Retinal pigment epithelial cell (primary cell): ENCODE measurements at regions not wholly inside any gene's neighbourhood (a gene's known extent, or its start where the extent isn't known, plus 50 kb on each side); places are given as distances from the start of the nearest gene placed in this dataset.

ENCODE experiments used
- DNase-seq: peaks from one replicate; pipeline ENCODE4 v3.0.0-alpha.2; 2010; ENCODE audit warnings: low read depth
- H3K4me3 ChIP-seq: 2 replicates; pipeline ENCODE4 v1.5.1; 2011; ENCODE audit warnings: mild to moderate bottlenecking, low read length, control low read depth, moderate library complexity
- CTCF ChIP-seq: conservative IDR thresholded peaks from 2 replicates; pipeline ENCODE4 v1.5.1; 2011; ENCODE audit warnings: low read depth, low read length, control low read depth, inconsistent platforms

- TF ChIP-seq CTCF = no peak
- no peak for DNase-seq
- no peak overlapping the region for H3K4me3 ChIP-seq
Observed at GRCh38 chr20:1831096-1831495, 64.1 kb upstream of the SIRPA start.

GRCh38 chr20:1830240-1830639, 65.0 kb upstream of the SIRPA start:
- H3K4me3 ChIP-seq = no peak overlapping the region
- no peak for TF ChIP-seq CTCF
- peak; percentile 94 for DNase-seq

GRCh38 chr20:1829531-1829930, 65.7 kb upstream of the SIRPA start:
- no peak overlapping the region for H3K4me3 ChIP-seq
- no peak for DNase-seq
- TF ChIP-seq CTCF = no peak

GRCh38 chr20:1828786-1829131, 66.4 kb upstream of the SIRPA start:
- no peak overlapping the region for H3K4me3 ChIP-seq
- no peak for DNase-seq
- no peak for TF ChIP-seq CTCF

- no peak overlapping the region for H3K4me3 ChIP-seq
- no peak for TF ChIP-seq CTCF
- DNase-seq = no peak
Observed at GRCh38 chr20:1827974-1828785, 67.0 kb upstream of the SIRPA start.

- no peak for TF ChIP-seq CTCF
- no peak overlapping the region for H3K4me3 ChIP-seq
- DNase-seq = no peak
Observed at GRCh38 chr20:1827510-1827973, 67.7 kb upstream of the SIRPA start.

- H3K4me3 ChIP-seq = no peak overlapping the region
- no peak for DNase-seq
- no peak for TF ChIP-seq CTCF
Observed at GRCh38 chr20:1825938-1826445, 69.2 kb upstream of the SIRPA start.
